Upper lobe of left lung (tissue), 4 donors: ENCODE measurements at regions not wholly inside any gene's neighbourhood (a gene's known extent, or its start where the extent isn't known, plus 50 kb on each side); places are given as distances from the start of the nearest gene placed in this dataset.

ENCODE experiments used
- EP300 ChIP-seq, 4 donors: sonication (generic); formaldehyde crosslinking; IDR thresholded peaks; one replicate each; pipeline ENCODE4 v1.5.1; 2017; ENCODE audit warnings: antibody characterized with exemption in 4 of 4, control low read depth in 2 of 4
- POLR2A ChIP-seq, 4 donors: fragments of 450-650 bp; IDR thresholded peaks; one replicate each; pipeline ENCODE4 v1.5.1; 2016 to 2017; ENCODE audit warnings: antibody characterized with exemption in 4 of 4, mild to moderate bottlenecking in 2 of 4
- POLR2AphosphoS5 ChIP-seq, 2 donors: sonication (generic); formaldehyde crosslinking; IDR thresholded peaks; one replicate each; pipeline ENCODE4 v1.5.1; 2017; ENCODE audit warnings: antibody characterized with exemption in 2 of 2
- TF ChIP-seq, protein P1 (sequence below), 6 experiments: fragments of 450-650 bp in 4 of 6; fragments of 200-600 bp in 2 of 6; sonication (generic) in 2 of 6; IDR thresholded peaks; one replicate each; pipeline ENCODE4 v1.5.1; 2016 to 2019; ENCODE audit warnings: antibody characterized with exemption in 6 of 6

DNA sequence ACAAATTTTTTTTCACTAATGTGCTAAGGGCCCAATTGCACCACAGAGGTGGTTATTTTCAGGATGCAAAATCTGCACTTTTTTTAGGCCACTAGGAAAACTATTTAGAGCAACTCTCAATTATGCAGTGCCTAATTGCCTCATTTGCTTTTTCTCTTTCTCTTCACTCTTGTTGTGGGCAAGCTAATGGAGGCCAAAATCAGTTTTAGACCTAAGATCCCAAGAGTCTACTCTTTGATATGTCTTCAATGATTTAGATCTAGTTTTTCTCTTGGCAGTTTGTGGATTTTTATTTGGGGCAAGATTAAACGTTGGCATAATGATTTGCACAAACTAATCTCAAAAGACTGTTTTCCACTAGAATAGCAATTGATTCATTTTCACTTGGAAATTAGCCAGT, 1996.9 kb downstream of the LRRC4C start:
- TF ChIP-seq, protein P1, sequence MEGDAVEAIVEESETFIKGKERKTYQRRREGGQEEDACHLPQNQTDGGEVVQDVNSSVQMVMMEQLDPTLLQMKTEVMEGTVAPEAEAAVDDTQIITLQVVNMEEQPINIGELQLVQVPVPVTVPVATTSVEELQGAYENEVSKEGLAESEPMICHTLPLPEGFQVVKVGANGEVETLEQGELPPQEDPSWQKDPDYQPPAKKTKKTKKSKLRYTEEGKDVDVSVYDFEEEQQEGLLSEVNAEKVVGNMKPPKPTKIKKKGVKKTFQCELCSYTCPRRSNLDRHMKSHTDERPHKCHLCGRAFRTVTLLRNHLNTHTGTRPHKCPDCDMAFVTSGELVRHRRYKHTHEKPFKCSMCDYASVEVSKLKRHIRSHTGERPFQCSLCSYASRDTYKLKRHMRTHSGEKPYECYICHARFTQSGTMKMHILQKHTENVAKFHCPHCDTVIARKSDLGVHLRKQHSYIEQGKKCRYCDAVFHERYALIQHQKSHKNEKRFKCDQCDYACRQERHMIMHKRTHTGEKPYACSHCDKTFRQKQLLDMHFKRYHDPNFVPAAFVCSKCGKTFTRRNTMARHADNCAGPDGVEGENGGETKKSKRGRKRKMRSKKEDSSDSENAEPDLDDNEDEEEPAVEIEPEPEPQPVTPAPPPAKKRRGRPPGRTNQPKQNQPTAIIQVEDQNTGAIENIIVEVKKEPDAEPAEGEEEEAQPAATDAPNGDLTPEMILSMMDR (IDR thresholded peaks at IDR 0.05), result no peak
- no peak for TF ChIP-seq POLR2AphosphoS5 (IDR thresholded peaks at IDR 0.05)
- no peak for TF ChIP-seq EP300 (IDR thresholded peaks at IDR 0.05)
- no peak for TF ChIP-seq POLR2A (IDR thresholded peaks at IDR 0.05)
